Astrocyte (in vitro differentiated cells and primary cell): ENCODE measurements at regions not wholly inside any gene's neighbourhood (a gene's known extent, or its start where the extent isn't known, plus 50 kb on each side); places are given as distances from the start of the nearest gene placed in this dataset.

ENCODE experiments used
- CTCF ChIP-seq: IDR thresholded peaks from 2 replicates; pipeline ENCODE4 v1.5.1; 2011; ENCODE audit warnings: low read depth, mild to moderate bottlenecking, inconsistent platforms, low read length, moderate library complexity; ENCODE audit not compliant: insufficient read depth
- EZH2 ChIP-seq: IDR thresholded peaks from 2 replicates; pipeline ENCODE4 v1.6.1; 2012; ENCODE audit warnings: mild to moderate bottlenecking, low read length, inconsistent platforms; ENCODE audit not compliant: insufficient read depth

GRCh38 chr6:18603361-18603760, 216.2 kb downstream of the RNF144B start:
- TF ChIP-seq CTCF (no peak), EZH2 (no peak)
